ENCODE measurements at regions not wholly inside any gene's neighbourhood (a gene's known extent, or its start where the extent isn't known, plus 50 kb on each side); places are given as distances from the start of the nearest gene placed in this dataset.

GRCh38 chr22:47318041-47318737 is 555.7 kb downstream of the TBC1D22A start:
- TF ChIP-seq, protein P1, sequence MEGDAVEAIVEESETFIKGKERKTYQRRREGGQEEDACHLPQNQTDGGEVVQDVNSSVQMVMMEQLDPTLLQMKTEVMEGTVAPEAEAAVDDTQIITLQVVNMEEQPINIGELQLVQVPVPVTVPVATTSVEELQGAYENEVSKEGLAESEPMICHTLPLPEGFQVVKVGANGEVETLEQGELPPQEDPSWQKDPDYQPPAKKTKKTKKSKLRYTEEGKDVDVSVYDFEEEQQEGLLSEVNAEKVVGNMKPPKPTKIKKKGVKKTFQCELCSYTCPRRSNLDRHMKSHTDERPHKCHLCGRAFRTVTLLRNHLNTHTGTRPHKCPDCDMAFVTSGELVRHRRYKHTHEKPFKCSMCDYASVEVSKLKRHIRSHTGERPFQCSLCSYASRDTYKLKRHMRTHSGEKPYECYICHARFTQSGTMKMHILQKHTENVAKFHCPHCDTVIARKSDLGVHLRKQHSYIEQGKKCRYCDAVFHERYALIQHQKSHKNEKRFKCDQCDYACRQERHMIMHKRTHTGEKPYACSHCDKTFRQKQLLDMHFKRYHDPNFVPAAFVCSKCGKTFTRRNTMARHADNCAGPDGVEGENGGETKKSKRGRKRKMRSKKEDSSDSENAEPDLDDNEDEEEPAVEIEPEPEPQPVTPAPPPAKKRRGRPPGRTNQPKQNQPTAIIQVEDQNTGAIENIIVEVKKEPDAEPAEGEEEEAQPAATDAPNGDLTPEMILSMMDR (IDR thresholded peaks at IDR 0.05; ENCODE audit: low read depth, low read length) = no peak
- TF ChIP-seq POLR2A (IDR thresholded peaks at IDR 0.05; ENCODE audit: extremely low read depth, insufficient read length) (no peak), MYC (IDR thresholded peaks at IDR 0.05; ENCODE audit: low read depth, low read length) (no peak)
- TF ChIP-seq, protein P2, sequence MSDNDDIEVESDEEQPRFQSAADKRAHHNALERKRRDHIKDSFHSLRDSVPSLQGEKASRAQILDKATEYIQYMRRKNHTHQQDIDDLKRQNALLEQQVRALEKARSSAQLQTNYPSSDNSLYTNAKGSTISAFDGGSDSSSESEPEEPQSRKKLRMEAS (IDR thresholded peaks at IDR 0.05; ENCODE audit: low read depth, low read length) = no peak

Measured in NB4 (cell line).